GM13977 (cell line): ENCODE measurements at regions not wholly inside any gene's neighbourhood (a gene's known extent, or its start where the extent isn't known, plus 50 kb on each side); places are given as distances from the start of the nearest gene placed in this dataset.

Experiments used
- DNase-seq: peaks from one replicate; pipeline ENCODE4 v3.0.0; 2012; ENCODE audit warnings: low spot score
- CTCF ChIP-seq: IDR thresholded peaks from 2 replicates; pipeline ENCODE4 v1.5.1; 2012; ENCODE audit warnings: mild to moderate bottlenecking, control low read depth; ENCODE audit not compliant: insufficient read depth; ENCODE audit errors: extremely low read depth, missing control alignments
- in situ Hi-C: fragments of 300-500 bp; cut with MboI; formaldehyde crosslinking; loops from one replicate; pipeline ENCODE4 v1.12.0; 2022; ENCODE audit warnings: low sequenced_read_pairs, low pct_unique_long_range_greater_than_20kb, mixed read lengths, inconsistent platforms; ENCODE audit not compliant: unreplicated experiment

GRCh38 chr4:57612279-57612678 is 502.1 kb upstream of the IGFBP7 start:
- no peak for TF ChIP-seq CTCF
- in situ Hi-C loops: no loop called here
- DNase-seq: no peak

DNA sequence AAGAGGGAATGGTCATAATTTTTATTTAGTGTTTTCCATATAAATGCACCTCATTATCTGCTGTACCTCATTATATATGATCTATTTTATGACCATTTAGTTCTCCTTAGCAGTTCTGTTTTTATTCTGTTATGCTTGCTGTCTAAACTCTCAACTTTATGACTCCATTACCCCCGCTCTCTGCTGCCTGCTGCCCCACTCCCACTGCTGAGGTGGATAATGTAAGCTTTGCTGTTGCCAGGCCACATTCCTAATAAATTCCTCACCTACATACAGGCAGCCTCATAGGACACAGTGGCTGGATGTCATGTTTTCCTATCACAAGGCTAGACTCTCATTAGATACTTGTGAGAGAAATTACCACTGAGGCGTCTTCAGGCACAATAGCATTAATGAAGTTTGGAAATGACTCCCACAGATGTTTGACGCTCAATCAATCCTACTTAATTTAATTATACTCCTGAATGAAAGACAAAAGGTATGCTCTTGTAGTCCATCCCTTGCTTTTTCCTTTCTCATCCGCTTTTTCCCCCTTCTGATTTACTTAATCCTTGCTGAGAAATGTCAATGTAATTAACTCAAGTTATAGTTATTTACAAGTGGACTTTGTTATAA is 497.5 kb upstream of the IGFBP7 start:
- in situ Hi-C loops: no loop called here
- no peak for TF ChIP-seq CTCF
- no peak for DNase-seq

GRCh38 chr4:57605376-57605775 is 495.2 kb upstream of the IGFBP7 start:
- no peak for TF ChIP-seq CTCF
- in situ Hi-C loops: no loop called here
- no peak for DNase-seq

DNA sequence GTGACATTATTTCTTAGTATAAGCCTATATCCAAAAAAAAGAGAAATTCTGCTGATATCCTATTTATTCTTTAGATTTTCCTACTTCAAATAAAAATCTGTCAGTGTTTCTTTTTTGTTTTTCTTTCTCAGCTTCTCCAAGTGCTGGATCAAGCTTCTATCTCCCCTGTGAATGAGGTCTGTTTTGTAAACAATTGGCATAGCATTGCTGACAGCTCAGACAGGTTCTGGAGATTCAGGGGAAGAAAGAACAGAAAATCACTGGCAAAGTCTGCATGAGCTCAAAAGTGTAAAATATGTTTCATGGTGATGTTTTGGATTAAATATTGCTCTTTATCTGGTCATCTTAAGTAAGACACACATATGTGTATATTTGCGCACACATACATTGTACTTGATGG is 492.0 kb upstream of the IGFBP7 start:
- in situ Hi-C loops: no loop called here
- no peak for DNase-seq
- TF ChIP-seq CTCF: no peak

DNA sequence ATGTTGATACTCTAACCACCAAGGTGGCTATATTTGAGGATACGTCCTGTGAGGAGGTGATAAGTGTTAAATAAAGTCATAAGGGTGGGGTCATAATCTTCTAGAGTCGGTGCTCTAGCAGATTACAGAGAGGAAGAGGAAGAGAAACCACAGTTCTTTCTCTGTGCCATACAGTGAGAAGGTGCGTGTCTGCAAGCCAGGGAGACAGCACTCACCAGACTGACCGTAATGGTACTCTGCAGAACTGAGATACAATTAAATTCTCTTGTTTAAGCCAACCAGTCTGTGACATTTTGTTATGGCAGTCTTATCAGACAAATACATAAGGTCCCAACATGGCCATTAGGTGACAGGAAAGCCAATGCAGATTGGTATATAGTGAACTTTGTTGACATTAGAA is 480.9 kb upstream of the IGFBP7 start:
- DNase-seq: no peak
- in situ Hi-C loops: no loop called here
- TF ChIP-seq CTCF: no peak

DNA sequence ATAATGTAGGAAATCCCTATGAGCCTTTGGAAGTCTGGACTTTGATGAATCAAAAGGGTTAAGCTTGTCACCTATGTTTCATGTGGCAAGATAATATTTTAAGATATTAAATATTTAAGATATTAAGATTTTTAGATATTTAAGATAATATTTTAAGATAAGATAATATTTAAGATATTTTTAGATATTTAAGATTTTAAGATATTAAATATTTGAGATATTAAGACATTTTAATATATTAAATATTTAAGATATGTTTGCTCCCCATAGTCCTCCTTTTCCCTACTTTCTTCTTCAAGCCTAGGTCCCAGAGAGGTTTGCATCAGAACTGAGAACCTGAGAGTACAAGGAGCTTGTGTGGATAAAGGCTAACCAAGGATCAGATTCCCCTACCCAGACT is 478.4 kb upstream of the IGFBP7 start:
- DNase-seq: no peak
- no peak for TF ChIP-seq CTCF
- in situ Hi-C loops: no loop called here
